ENCODE measurements at regions not wholly inside any gene's neighbourhood (a gene's known extent, or its start where the extent isn't known, plus 50 kb on each side); places are given as distances from the start of the nearest gene placed in this dataset.

DNA sequence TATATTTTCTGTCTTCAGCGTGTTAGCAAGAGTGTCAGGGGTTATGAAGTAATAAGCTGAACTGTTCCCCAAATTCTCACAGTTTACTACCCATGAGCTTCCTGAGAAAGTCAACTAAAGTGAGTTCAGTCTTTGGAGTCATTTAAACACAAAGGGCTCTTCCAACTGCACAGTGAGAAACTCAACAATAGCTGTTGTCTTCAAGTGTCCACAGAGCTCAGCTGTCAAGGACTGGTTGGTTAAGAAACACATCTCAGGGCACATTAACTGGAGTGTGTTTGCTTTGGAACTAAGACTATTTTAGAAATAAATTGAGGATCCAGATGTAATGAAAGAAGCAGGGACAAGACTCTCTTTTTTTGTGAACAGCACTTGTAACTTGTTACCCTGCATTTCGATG is 241.4 kb upstream of the SOX4 start:
- TF ChIP-seq EP300 (IDR thresholded peaks at IDR 0.05) (no peak), CTCF (IDR thresholded peaks at IDR 0.05) (no peak)
